SK-N-SH treated with all-trans-retinoic acid at 6 μM for 48 hours (cell line): ENCODE measurements at regions not wholly inside any gene's neighbourhood (a gene's known extent, or its start where the extent isn't known, plus 50 kb on each side); places are given as distances from the start of the nearest gene placed in this dataset.

Source experiments
- ATAC-seq: fragments of 200-7000 bp; cut with Tn5 transposase; 3 replicates; pipeline ENCODE4 v1.9.1; 2020; ENCODE audit warnings: mild to moderate bottlenecking, moderate library complexity
- ARNTL ChIP-seq: fragments of 450-650 bp; formaldehyde crosslinking; IDR thresholded peaks from 2 replicates; pipeline ENCODE4 v1.5.0; 2020; ENCODE audit warnings: low read depth, mild to moderate bottlenecking, moderate library complexity, borderline replicate concordance
- BACH2 ChIP-seq: fragments of 250-450 bp; sonication (Bioruptor Pico); IDR thresholded peaks from 2 replicates; pipeline ENCODE4 v1.9.0; 2021; ENCODE audit warnings: mild to moderate bottlenecking, borderline replicate concordance
- CSDC2 ChIP-seq: fragments of 250-450 bp; sonication (Bioruptor Pico); IDR thresholded peaks from 2 replicates; pipeline ENCODE4 v1.5.0; 2020; ENCODE audit warnings: mild to moderate bottlenecking, moderate library complexity
- ESRRG ChIP-seq: fragments of 250-450 bp; sonication (Bioruptor Pico); IDR thresholded peaks from 2 replicates; pipeline ENCODE4 v1.6.1; 2021; ENCODE audit warnings: mild to moderate bottlenecking
- GLIS3 ChIP-seq: fragments of 250-450 bp; sonication (Bioruptor Pico); IDR thresholded peaks from 2 replicates; pipeline ENCODE4 v1.5.0; 2020; ENCODE audit warnings: mild to moderate bottlenecking, moderate library complexity
- ISL1 ChIP-seq: fragments of 250-450 bp; sonication (Bioruptor Pico); IDR thresholded peaks from 2 replicates; pipeline ENCODE4 v2.1.2; 2022; ENCODE audit warnings: mild to moderate bottlenecking, moderate library complexity
- OSR1 ChIP-seq: fragments of 250-450 bp; sonication (Bioruptor Pico); IDR thresholded peaks from 2 replicates; pipeline ENCODE4 v1.8.0; 2022; ENCODE audit warnings: moderate library complexity, mild to moderate bottlenecking, inconsistent platforms
- PPARA ChIP-seq: fragments of 250-450 bp; sonication (Bioruptor Pico); IDR thresholded peaks from 2 replicates; pipeline ENCODE4 v1.5.0; 2020; ENCODE audit warnings: mild to moderate bottlenecking, borderline replicate concordance
- RARB ChIP-seq: fragments of 250-450 bp; sonication (Bioruptor Pico); IDR thresholded peaks from 2 replicates; pipeline ENCODE4 v1.8.0; 2021; ENCODE audit warnings: mild to moderate bottlenecking, moderate library complexity
- SNAI2 ChIP-seq: fragments of 250-450 bp; sonication (Bioruptor Pico); IDR thresholded peaks from 2 replicates; pipeline ENCODE4 v1.5.0; 2020; ENCODE audit warnings: mild to moderate bottlenecking, moderate library complexity
- TOX ChIP-seq: fragments of 250-450 bp; sonication (Bioruptor Pico); IDR thresholded peaks from 2 replicates; pipeline ENCODE4 v1.8.0; 2021; ENCODE audit warnings: mild to moderate bottlenecking, moderate library complexity, borderline replicate concordance
- ZC3H10 ChIP-seq: fragments of 250-450 bp; sonication (Bioruptor Pico); IDR thresholded peaks from 2 replicates; pipeline ENCODE4 v1.5.1; 2021; ENCODE audit warnings: mild to moderate bottlenecking, moderate library complexity
- ZFP3 ChIP-seq: fragments of 250-450 bp; sonication (Bioruptor Pico); IDR thresholded peaks from 2 replicates; pipeline ENCODE4 v1.5.0; 2020; ENCODE audit warnings: mild to moderate bottlenecking, moderate library complexity
- ZFP30 ChIP-seq: fragments of 450-650 bp; formaldehyde crosslinking; IDR thresholded peaks from 2 replicates; pipeline ENCODE4 v1.5.0; 2022; ENCODE audit warnings: mild to moderate bottlenecking, moderate library complexity
- ZNF565 ChIP-seq: fragments of 450-650 bp; formaldehyde crosslinking; conservative IDR thresholded peaks from 2 replicates; pipeline ENCODE4 v1.5.0; 2020; ENCODE audit warnings: low read depth, mild to moderate bottlenecking, moderate library complexity
- ZNF70 ChIP-seq: fragments of 450-650 bp; formaldehyde crosslinking; IDR thresholded peaks from 2 replicates; pipeline ENCODE4 v1.5.0; 2020; ENCODE audit warnings: mild to moderate bottlenecking, moderate library complexity
- ZNF8 ChIP-seq: fragments of 450-650 bp; formaldehyde crosslinking; IDR thresholded peaks from 2 replicates; pipeline ENCODE4 v1.5.0; 2020; ENCODE audit warnings: mild to moderate bottlenecking, moderate library complexity
- TF ChIP-seq, protein P1 (sequence below): fragments of 250-450 bp; sonication (Bioruptor Pico); IDR thresholded peaks from 2 replicates; pipeline ENCODE4 v1.5.1; 2020; ENCODE audit warnings: low read depth, mild to moderate bottlenecking, moderate library complexity
- TF ChIP-seq, protein P2 (sequence below): fragments of 250-450 bp; sonication (Bioruptor Pico); IDR thresholded peaks from 2 replicates; pipeline ENCODE4 v1.5.1; 2021; ENCODE audit warnings: mild to moderate bottlenecking, moderate library complexity
- TF ChIP-seq, protein P3 (sequence below): fragments of 250-450 bp; sonication (Bioruptor Pico); IDR thresholded peaks from 2 replicates; pipeline ENCODE4 v1.8.0; 2020; ENCODE audit warnings: mild to moderate bottlenecking, moderate library complexity, borderline replicate concordance
- TF ChIP-seq, protein P4 (sequence below): fragments of 250-450 bp; sonication (Bioruptor Pico); IDR thresholded peaks from 2 replicates; pipeline ENCODE4 v1.8.0; 2021; ENCODE audit warnings: low read depth, mild to moderate bottlenecking, moderate library complexity, borderline replicate concordance

DNA sequence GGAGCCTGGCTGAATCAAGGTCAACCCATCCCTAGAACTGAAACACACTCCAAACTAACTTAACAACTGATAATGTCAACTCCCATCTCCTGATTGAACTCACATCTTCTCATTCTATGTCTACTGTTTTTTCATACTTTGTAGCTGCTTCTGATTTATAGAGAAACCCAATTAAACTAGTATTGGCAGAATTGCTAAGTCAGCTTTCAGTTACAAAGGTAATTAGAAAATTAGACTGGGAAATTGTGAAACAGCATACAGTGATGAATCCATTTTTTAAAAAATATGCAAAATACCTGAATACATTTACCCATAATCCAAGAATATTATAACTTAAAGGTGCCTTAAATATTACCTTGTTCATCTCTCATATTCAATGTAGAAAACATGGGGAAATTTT is 535.2 kb upstream of the CLINT1 start:
- TF ChIP-seq SNAI2 (CRISPR knock-in tag) (no peak), ESRRG (no peak), OSR1 (CRISPR knock-in tag) (no peak), PPARA (CRISPR knock-in tag) (no peak), ZFP30 (CRISPR knock-in tag) (no peak), ZNF70 (CRISPR knock-in tag) (no peak), GLIS3 (CRISPR knock-in tag) (no peak), RARB (CRISPR knock-in tag) (no peak), ZNF8 (CRISPR knock-in tag) (no peak), ARNTL (CRISPR knock-in tag) (no peak), ZFP3 (CRISPR knock-in tag) (no peak), CSDC2 (no peak), TOX (CRISPR knock-in tag) (no peak), ISL1 (CRISPR knock-in tag) (no peak), BACH2 (CRISPR knock-in tag) (no peak)
- TF ChIP-seq, protein P1, sequence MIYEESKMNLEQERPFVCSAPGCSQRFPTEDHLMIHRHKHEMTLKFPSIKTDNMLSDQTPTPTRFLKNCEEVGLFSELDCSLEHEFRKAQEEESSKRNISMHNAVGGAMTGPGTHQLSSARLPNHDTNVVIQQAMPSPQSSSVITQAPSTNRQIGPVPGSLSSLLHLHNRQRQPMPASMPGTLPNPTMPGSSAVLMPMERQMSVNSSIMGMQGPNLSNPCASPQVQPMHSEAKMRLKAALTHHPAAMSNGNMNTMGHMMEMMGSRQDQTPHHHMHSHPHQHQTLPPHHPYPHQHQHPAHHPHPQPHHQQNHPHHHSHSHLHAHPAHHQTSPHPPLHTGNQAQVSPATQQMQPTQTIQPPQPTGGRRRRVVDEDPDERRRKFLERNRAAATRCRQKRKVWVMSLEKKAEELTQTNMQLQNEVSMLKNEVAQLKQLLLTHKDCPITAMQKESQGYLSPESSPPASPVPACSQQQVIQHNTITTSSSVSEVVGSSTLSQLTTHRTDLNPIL (CRISPR knock-in tag) = no peak
- TF ChIP-seq, protein P2, sequence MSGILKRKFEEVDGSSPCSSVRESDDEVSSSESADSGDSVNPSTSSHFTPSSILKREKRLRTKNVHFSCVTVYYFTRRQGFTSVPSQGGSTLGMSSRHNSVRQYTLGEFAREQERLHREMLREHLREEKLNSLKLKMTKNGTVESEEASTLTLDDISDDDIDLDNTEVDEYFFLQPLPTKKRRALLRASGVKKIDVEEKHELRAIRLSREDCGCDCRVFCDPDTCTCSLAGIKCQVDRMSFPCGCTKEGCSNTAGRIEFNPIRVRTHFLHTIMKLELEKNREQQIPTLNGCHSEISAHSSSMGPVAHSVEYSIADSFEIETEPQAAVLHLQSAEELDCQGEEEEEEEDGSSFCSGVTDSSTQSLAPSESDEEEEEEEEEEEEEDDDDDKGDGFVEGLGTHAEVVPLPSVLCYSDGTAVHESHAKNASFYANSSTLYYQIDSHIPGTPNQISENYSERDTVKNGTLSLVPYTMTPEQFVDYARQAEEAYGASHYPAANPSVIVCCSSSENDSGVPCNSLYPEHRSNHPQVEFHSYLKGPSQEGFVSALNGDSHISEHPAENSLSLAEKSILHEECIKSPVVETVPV = no peak
- TF ChIP-seq, protein P3, sequence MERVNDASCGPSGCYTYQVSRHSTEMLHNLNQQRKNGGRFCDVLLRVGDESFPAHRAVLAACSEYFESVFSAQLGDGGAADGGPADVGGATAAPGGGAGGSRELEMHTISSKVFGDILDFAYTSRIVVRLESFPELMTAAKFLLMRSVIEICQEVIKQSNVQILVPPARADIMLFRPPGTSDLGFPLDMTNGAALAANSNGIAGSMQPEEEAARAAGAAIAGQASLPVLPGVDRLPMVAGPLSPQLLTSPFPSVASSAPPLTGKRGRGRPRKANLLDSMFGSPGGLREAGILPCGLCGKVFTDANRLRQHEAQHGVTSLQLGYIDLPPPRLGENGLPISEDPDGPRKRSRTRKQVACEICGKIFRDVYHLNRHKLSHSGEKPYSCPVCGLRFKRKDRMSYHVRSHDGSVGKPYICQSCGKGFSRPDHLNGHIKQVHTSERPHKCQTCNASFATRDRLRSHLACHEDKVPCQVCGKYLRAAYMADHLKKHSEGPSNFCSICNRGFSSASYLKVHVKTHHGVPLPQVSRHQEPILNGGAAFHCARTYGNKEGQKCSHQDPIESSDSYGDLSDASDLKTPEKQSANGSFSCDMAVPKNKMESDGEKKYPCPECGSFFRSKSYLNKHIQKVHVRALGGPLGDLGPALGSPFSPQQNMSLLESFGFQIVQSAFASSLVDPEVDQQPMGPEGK (CRISPR knock-in tag) = no peak
- TF ChIP-seq, protein P4, sequence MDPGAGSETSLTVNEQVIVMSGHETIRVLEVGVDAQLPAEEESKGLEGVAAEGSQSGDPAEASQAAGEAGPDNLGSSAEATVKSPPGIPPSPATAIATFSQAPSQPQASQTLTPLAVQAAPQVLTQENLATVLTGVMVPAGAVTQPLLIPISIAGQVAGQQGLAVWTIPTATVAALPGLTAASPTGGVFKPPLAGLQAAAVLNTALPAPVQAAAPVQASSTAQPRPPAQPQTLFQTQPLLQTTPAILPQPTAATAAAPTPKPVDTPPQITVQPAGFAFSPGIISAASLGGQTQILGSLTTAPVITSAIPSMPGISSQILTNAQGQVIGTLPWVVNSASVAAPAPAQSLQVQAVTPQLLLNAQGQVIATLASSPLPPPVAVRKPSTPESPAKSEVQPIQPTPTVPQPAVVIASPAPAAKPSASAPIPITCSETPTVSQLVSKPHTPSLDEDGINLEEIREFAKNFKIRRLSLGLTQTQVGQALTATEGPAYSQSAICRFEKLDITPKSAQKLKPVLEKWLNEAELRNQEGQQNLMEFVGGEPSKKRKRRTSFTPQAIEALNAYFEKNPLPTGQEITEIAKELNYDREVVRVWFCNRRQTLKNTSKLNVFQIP (CRISPR knock-in tag) = no peak
- TF ChIP-seq, all 23 proteins: peak for 0
- ATAC-seq = no peak

DNA sequence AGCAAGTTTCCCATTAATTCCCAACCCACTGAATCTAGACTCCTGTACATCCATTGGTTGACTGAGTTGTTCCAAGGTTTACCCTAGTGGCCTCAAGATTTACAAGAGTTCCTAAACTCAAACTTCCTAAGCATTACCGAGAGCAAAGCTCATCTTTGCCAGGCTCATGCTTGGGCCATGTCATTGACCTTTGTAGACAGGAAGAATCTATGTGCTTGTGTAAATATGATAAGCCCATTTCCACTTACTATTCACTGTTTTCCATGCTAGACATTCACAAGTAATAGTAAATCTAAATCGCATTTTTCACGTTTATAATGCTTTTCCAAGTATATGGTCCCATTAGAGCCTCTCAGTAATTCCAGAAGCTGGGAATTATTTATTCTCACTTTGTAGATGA is 534.5 kb upstream of the CLINT1 start:
- no peak for ATAC-seq
- no peak for TF ChIP-seq TOX (CRISPR knock-in tag)
- TF ChIP-seq OSR1 (CRISPR knock-in tag) = no peak
- TF ChIP-seq ARNTL (CRISPR knock-in tag) = no peak
- no peak for TF ChIP-seq GLIS3 (CRISPR knock-in tag)
- TF ChIP-seq ZFP30 (CRISPR knock-in tag) = no peak
- no peak for TF ChIP-seq BACH2 (CRISPR knock-in tag)
- TF ChIP-seq, protein P4 (CRISPR knock-in tag) = no peak
- TF ChIP-seq, protein P3 (CRISPR knock-in tag) = no peak
- no peak for TF ChIP-seq ZNF565
- no peak for TF ChIP-seq SNAI2 (CRISPR knock-in tag)
- TF ChIP-seq, protein P1 (CRISPR knock-in tag) = no peak
- no peak for TF ChIP-seq ISL1 (CRISPR knock-in tag)
- no peak for TF ChIP-seq ZNF8 (CRISPR knock-in tag)
- TF ChIP-seq, protein P2 = no peak
- no peak for TF ChIP-seq CSDC2
- no peak for TF ChIP-seq ZC3H10 (CRISPR knock-in tag)
- TF ChIP-seq ZFP3 (CRISPR knock-in tag) = no peak
